HG02678 (cell line): ENCODE measurements at regions not wholly inside any gene's neighbourhood (a gene's known extent, or its start where the extent isn't known, plus 50 kb on each side); places are given as distances from the start of the nearest gene placed in this dataset.

Experiments used
- ATAC-seq: cut with Tn5 transposase; IDR thresholded peaks from one replicate; pipeline ENCODE4 v1.9.1; 2021; ENCODE audit warnings: mild to moderate bottlenecking, moderate library complexity; ENCODE audit not compliant: unreplicated experiment

DNA sequence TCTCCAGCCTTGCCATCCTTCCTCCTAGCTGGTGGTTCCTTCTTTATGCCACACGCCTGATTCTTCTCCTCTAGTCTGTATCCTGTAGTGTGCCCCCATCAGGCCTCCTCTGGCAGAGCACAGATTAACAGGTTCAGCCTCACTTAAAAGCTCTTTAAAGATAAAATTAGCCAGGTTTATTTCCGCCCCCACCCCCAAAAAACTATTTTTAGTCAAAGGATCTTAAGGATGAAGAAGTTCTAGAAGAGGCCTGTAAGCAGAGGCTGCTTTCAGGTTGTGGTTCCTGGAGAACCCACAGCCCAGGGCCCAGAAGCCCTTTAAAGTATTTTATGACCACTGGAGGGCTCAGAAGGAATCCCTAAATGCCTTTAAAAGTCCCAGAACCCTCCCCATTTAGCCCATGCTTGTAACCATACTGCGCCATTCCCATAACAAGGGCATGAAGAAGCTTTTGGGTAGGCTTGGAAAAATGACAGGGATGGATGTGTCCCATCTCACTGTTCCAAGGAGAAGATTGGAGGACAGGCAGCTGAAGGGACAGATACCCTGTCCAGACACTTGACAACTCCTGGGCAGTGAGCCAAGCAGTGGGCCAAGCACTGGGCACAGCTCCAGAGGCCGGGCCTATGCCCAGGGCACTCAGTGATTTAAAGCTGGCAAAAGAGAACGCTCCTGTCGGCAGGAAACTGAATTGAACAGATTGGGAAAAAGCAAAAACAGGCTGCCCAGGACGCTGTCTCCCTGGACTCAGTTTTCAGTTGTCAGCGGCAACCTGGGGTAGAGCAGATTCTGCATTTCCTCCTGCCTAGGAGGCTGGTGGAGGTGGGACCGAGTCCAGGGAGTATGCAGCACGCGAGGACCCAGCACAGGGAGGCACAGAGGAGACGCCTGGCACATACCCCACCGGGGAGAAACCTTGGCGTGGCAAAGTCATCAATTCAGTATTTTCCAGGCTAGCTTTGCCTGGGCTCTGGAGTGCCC is 106.3 kb upstream of the SSBP2 start:
- ATAC-seq, result no peak

DNA sequence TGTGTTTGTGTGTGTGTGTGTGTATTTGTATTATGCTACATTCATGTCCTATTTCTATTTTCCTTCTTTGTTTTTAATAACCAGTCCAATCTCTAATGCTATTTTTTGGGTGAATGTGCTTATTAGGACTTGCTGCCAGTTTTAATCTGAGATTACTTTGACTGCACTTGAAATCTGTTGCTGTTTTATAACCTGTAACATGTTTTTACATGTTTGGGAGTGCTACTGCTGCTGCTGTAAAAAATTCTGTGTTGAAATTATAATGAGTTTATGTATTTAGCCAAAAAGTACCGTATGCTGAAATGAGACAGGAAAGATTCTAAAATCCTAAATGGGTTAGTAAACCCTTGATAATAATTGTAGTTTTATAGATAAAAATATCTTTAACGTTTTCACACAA is 104.7 kb upstream of the SSBP2 start:
- no peak for ATAC-seq

DNA sequence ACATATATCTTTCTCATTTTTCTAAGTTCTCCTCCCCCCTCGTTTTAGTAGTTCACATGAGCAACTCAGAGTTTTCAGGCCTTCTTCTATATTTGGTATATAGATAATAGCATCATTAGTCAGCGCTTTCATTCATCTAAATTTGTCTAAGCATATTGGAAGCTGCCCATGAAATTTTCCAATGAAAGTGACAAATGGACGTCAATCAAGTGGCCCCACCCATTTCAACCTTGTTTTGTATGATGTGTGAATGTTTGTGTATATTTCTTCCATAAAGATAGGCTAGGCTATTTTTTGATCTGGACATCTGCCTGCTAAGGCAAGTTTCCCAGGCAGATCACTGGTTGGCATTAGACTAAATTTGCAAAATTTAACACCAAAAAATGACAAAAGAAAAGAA is 104.0 kb upstream of the SSBP2 start:
- no peak for ATAC-seq

- no peak for ATAC-seq
Measured at GRCh38 chr5:81854485-81854884, 103.6 kb upstream of the SSBP2 start.

DNA sequence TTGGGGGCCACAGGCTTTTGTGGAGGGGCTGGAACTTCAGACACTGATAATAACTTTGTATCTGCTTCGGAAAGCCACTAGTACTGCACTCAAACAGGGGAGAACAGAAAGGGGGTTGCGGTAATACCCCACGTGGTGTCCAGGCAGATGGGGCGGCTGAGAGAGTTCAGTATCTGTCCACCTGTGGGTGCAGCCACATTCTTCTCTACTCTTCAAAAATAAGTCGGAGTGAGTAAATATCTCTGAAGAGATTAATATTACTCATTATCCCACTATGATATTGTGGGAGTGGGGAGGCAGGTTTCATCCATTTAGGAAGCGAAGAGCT is 102.1 kb upstream of the SSBP2 start:
- no peak for ATAC-seq

- no peak for ATAC-seq
Measured at GRCh38 chr5:81852291-81853029, 101.6 kb upstream of the SSBP2 start.

- peak; percentile 91 for ATAC-seq
Measured at GRCh38 chr5:81851481-81852178, 100.7 kb upstream of the SSBP2 start.

- ATAC-seq, result no peak
Measured at GRCh38 chr5:81850501-81851357, 99.8 kb upstream of the SSBP2 start.

- ATAC-seq, result no peak
Measured at GRCh38 chr5:81849770-81850367, 99.0 kb upstream of the SSBP2 start.

DNA sequence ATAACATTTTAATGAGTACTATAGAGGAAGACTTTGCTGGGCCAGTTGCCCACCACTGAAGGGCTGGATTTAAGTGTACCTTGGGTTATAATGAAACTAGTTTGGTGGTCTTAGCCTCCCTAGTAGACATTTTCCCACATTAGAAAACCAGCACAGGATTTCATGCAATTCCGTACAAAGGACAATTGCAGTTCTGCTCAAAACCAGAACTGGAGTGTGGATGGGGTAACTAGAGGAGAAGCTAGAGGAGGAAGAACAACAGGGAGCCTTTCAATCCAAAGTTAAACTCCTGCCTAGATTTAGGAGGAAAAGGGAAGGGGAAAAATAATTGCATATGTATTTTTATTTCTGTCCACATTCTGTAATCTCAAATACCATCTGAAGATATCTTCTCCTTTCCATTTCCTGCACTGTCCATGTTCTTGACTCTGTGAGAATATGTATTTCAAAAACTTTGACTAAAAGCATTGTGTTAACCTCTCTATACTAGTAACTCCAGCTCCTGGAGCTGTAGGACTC is 97.5 kb upstream of the SSBP2 start:
- ATAC-seq, result no peak

DNA sequence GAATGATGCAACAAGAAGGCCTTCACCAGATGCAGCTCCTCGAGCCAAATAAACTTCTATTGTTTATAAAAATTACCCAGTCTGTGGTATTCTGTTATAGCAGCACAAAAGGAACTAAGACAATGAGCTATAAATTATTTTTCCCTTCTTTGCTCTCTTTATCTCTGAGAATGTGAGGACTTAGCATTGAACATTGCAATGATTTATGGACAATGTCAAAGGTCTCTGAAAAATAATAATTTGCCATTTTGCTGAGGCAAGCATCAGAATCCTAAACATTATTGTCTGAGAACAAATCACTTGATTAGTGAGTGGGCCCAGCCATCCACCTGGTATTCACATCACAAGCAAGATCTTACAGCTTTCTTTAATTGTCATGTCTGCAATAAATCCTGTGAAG is 95.4 kb upstream of the SSBP2 start:
- no peak for ATAC-seq

DNA sequence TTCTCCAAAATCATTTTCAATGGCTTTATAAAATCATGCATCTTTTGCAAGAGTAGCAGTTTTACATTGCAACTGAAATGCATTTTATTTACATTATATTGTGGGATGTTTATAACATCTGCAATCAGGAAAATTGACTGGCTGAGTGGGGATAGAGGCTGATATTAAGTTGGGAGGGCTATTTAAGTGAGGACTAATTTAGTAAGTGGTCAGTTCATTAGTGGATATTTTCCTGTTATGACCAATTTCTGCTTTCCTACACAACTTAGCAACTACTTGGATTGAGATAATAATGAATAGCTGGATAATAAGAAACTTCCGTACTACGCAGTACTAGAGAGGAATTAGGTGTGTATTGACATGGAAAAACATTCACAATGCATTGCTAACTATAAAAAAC is 92.9 kb upstream of the SSBP2 start:
- ATAC-seq, result no peak

- no peak for ATAC-seq
Measured at GRCh38 chr5:81842795-81843398, 92.0 kb upstream of the SSBP2 start.

DNA sequence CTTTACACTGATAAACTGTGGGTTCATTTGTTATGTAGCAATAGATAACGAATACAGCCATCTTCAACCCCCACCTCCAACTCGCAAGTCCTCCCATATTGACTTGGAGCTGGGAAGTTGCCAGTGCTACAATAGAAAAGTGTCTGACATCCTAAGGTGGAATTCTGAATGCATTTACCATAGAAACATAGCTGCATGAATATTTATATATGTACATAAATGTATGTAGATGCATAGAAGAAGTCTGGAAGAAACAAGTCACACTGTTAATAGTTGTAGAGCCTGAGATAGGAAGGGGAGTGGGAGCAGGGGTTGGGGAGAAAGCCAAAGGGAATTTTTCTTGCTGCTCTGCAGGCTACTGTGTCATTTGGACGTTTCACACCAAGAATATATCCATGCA is 88.1 kb upstream of the SSBP2 start:
- ATAC-seq, result no peak

GRCh38 chr5:81838307-81838906 is 87.5 kb upstream of the SSBP2 start:
- ATAC-seq, result peak; percentile 90

DNA sequence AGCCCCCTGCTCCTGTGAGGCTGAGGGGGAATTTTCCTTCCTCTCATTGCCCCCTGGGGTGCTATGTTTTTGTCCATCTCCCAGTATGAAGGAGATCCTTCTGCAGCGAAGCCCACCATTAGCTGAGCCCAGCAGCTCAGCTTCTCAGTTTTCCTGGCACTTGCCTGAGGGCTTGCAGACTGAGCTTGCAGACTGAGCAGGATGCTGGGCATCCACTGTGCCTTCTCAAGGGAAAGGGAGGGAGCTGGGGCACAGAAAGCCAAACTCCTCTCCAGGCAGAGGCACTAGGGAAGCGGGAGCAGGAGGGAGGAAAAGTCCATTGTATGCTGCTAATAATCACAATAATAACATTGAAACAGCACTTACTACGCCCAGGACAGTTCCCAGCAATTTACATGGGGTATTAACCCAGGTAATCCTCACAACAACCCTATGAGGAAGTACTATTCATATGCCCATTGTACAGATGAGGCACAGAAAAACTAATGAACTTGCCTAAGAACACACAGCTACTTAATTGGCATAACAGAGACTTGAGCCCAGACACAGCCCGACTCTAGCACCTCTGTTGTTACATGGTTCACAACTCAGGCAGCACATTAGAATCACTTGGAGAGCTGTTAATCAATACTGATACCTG is 86.9 kb upstream of the SSBP2 start:
- no peak for ATAC-seq

DNA sequence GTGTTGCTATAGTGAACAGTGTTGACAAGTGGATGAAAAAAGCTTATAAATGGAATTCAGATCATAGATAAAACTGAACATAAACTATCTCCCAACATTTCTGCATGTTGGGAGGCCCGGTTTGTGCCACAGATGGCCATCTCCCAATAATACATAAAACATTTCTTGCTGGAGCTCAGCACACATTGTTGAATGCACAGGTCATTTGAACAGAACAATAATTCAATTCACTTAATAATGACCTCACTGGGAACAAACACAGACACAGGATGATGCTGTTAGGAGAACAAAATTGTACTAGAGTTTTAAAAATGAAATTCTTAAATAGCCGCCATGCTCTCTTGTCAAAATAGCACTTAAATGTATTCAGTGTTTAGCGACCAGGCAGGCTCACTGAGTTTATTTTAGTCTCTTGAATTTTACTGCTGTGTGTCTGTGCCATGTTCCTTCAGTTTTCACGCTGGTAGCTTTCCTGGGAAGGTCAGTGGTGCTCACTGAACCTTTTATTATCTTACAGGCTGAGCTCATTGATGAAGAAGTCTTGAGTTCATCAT is 85.0 kb upstream of the SSBP2 start:
- ATAC-seq, result no peak

- ATAC-seq, result no peak
Measured at GRCh38 chr5:81834021-81834660, 83.2 kb upstream of the SSBP2 start.
